ENCODE measurements at regions not wholly inside any gene's neighbourhood (a gene's known extent, or its start where the extent isn't known, plus 50 kb on each side); places are given as distances from the start of the nearest gene placed in this dataset.
A peak's percentile ranks its signal among the peaks of the same experiment; 100 is the strongest.

DNA sequence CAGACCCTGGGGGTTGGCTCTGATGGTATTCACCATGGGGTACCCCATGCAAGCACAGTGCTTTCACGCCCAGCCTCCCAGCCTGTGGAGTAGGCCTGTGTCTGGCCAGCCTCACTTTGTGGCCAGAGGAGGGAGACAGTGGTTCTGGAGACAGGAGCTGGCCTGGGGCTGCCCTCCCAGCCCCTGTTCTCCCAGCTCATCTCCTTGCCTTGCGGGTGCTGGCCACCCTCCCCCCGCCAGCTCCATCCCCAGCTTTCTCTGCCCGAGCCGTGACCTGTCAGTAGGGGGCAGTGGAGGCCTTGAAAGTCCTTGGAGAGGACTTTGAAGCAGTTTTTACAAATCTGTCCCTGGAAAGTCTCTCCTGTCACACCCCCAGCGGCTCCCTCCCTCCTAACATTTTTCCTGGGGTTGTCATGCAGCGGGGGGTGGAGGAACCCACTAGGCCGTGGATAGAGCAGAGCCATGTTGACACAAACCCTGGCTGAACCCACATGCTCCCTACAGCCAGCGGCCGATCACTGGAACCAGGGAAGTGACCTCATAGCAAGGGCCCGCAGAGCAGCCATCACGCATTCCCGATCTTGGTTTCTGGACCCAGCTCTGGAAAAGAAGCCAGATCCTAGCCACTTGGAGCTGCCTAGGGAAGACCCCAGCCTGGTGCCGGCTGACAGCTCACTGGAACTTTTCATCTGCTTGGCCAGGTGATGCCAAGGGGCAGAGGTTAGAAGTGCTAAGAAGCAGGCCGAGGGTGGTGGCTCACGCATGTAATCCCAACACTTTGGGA is 289.4 kb downstream of the SEC14L1 start:
- DNase-seq (ENCODE audit: low read depth): peak; percentile 99

DNA sequence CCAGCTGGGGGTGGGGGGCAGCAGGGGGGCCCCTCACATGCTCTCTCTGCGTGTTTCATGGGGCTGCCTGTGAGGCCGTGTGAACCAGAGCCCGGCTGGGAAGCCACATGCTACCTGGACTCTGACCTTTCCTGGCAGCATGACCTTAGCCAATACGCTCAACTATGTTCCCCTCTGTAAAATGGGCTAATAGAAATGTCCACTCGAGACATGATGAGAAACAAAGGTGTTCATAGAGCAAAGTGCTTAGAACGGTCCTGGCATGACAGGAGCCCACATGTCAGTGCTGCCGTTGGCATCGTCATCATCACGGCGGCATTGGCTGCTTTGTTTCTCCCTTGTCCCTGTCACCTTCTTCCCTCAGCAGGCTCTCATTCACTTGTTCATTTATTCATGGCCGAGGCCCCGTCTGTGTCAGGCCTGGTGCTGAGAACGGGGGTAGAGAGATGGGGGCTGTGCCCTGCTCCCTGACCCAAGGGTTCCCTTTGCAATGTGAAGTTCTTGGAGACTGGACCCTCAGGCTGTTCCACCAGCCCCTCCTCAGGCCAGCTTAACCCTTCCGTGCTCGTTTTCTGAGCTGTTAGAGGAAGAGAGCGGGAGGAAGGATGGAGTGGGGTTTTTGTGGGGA is 291.4 kb downstream of the SEC14L1 start:
- DNase-seq (ENCODE audit: low read depth): no peak

DNA sequence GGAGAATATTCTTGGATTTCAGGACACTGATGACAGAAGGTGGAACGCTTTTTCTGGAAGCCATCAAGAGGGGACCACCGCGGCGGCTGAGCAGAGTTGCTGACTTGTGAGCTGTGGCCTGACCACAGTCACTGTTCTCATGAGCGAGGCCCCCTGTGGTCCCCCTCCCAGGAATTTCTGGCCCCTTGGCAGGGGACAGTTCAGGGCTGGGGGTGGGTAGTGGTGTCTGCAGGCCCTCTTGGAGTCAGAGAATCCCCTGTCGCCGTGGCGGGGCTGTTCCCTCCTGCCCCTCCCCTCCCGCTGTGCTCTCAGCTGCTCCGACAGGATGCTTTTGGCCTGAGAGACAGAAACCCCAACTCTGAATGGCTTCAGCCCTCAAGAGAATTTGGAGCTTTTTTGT is 292.0 kb downstream of the SEC14L1 start:
- DNase-seq (ENCODE audit: low read depth): no peak

DNA sequence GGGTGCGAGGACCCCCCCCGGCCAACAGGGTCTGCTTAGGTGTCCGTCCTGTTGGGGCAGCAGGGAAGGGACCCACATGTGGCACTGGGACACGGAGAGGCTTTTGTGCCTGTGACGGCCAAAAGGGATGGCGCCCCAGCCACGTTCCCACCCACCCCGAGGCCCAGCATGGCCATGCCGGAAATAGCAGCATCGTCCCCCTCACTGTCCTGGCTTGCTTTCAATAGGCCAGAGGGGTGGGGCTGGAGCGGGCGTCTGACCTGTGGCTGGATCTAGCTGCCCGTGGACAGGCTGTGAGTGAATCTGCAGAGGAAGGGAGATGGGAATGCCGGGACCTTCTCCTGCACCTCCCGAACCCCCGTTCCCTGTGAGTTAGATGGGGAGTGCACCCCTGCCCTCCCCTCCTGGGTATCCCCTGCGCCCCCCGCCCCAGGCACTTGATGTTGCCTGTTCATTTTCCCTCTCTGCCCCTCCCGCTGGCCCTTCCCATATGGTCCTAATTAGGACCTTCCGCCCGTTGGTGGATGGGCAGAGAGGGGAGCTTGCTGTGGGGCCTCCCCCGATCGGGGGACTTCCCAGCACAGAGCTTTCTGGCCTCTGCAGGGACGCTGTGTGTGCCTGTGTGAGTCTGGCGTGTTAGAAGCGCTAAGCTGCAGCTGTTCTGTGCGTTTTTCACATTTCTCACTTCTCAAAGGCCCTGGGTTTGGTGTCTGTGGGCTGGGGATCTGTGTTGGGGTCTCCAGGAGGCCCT is 292.8 kb downstream of the SEC14L1 start:
- peak; percentile 65 for DNase-seq (ENCODE audit: low read depth)

GRCh38 chr17:77434136-77435114 is 293.7 kb downstream of the SEC14L1 start:
- DNase-seq (ENCODE audit: low read depth): no peak

GRCh38 chr17:77435272-77436057 is 294.7 kb downstream of the SEC14L1 start:
- DNase-seq (ENCODE audit: low read depth): no peak

DNA sequence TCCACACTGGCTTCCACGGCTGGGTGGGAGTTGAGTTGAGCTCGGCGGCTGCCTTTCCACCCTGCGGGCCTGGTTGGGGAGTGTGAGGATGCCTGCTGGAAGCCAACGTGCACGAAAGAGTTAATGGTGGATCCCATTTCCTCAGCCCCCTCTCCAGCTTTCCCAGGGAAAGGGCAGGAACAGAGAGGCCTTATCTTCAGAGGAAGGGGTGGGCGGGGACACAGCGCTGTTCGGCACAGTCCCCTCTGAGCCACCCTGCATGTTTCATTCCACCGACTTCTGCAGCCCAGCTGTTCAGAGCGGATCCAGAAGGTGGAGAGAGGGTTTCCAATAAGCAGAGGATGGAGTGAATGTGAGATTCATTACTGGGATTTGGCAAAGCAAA is 295.3 kb downstream of the SEC14L1 start:
- DNase-seq (ENCODE audit: low read depth): peak; percentile 35

- DNase-seq (ENCODE audit: low read depth): no peak
Measured at GRCh38 chr17:77436481-77436880, 295.7 kb downstream of the SEC14L1 start.

GRCh38 chr17:77437017-77437416 is 296.2 kb downstream of the SEC14L1 start:
- peak; percentile 67 for DNase-seq (ENCODE audit: low read depth)

GRCh38 chr17:77437747-77438146 is 297.0 kb downstream of the SEC14L1 start:
- no peak for DNase-seq (ENCODE audit: low read depth)

GRCh38 chr17:77438241-77439188 is 297.7 kb downstream of the SEC14L1 start:
- no peak for DNase-seq (ENCODE audit: low read depth)

GRCh38 chr17:77439189-77440018 is 298.6 kb downstream of the SEC14L1 start:
- DNase-seq (ENCODE audit: low read depth): peak; percentile 42

DNA sequence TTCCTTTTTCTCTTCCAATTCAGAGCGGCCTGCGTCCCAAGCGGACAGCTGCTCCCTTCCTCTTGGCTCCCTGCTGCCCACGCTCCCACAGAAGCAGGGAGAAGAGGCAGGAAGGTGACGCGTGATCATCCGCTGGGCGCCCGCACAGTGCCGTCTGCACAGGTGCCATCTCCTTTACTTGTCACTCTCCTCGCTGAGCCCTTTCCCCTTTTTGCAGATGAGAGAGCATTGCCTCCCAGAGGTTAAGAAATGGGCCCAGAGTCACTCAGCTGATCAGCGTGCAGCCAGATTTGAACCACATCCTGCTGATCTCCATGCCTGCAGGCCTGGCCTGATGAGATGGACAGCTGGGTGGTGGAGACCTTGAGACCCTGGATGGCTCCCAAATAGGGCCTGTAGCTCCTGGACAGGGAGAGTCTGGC is 299.8 kb downstream of the SEC14L1 start:
- DNase-seq (ENCODE audit: low read depth): no peak

- no peak for DNase-seq (ENCODE audit: low read depth)
Measured at GRCh38 chr17:77441130-77441920, 300.6 kb downstream of the SEC14L1 start.

DNA sequence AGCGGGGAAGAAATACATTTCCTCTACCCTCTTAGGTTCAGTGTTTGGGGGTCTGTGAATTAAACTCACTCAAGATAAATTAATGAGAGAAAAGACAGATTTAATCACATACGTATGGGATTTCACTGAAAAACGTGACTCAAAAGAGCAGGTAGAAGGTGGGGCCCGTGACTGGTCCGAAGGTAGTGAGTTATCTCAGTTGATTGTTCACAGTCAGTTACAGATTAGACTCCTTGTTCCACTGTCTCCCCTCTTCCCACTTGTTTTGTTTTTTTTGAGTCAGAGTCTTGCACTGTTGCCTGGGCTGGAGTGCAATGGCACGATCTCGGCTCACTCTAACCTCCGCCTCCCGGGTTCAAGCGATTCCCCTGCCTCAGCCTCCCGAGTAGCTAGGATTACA is 301.2 kb downstream of the SEC14L1 start:
- DNase-seq (ENCODE audit: low read depth): no peak

DNA sequence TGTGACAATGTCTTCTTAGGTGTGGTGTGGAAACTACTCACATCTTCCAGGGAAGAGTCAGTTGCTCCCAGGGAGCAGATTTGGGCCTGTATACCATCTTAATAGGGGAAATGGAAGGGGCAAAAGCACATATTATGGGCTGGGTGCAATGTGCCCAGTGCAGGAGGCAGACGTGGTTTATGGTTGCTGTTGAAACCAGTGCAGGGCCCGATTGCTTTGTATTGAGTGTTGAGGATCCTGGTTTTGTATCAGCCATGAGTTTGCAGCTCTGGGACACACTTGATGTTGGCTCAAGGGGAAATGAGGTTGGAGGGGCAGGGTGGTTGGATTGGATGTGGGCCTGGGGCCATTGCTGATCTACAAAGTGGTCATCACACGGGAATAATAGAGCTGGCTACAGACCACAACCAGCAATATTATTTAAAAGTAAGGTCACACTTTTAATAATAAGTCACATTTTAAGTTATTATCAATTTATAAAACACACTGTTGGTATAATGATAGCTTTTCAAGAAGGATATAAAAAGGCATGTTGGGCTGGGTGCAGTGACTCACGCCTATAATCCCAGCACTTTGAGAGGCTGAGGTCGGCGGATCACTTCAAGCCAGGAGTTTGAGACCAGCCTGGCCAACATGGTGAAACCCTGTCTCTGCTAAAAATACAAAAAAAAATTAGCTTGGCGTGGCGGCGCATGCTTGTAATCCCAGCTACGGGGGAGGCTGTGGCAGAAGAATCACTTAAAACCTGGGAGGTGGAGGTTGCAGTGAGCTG is 302.4 kb downstream of the SEC14L1 start:
- no peak for DNase-seq (ENCODE audit: low read depth)

DNA sequence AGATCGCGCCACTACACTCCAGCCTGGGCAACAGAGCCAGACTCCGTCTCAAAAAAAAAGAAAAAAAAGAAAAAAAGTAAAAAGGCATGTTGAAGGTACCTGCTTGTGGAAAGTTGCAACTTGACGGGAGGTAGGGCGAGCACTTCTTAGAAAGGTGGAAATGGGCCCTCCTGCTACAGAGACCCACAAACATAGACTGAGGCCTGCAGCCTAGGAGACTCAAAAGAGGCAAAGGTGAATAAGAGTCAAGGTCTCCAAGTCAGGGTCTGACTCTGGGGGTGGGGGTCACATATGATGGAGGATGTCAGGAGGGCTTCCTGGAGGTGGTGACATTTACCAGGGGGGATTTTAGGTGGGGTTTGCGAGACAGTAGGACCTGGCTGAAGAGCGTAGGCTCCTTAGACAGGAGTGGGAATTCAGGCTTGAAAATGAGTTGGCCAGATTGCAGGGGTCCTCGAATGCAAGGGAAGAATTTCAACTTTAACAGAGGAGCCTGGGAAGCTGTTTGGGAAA is 303.0 kb downstream of the SEC14L1 start:
- DNase-seq (ENCODE audit: low read depth): no peak

Data from fibroblast of gingiva (primary cell).